Stimulated activated naive CD8-positive, alpha-beta T cell treated with anti-CD3 and anti-CD28 coated beads, Interleukin-15, amount 100 ng/mL, for 72 hours (primary cell): ENCODE measurements at regions not wholly inside any gene's neighbourhood (a gene's known extent, or its start where the extent isn't known, plus 50 kb on each side); places are given as distances from the start of the nearest gene placed in this dataset.
"Not testable (repeated sequence)": the region's sequence is repeated elsewhere in the genome, so short reads cannot be mapped to it uniquely, and the experiment has no call there.

ENCODE experiments used
- ATAC-seq: fragments of 150-1000 bp; cut with Tn5 transposase; 2 replicates; pipeline ENCODE4 v1.10.0; 2021; ENCODE audit warnings: mild to moderate bottlenecking, moderate library complexity
- DNase-seq, 2 donors: peaks; one replicate each; pipeline ENCODE4 v3.0.0; 2021 to 2022
- H3K27ac Mint-ChIP-seq, 2 donors: one replicate each; pipeline ENCODE4 v1.8.0; 2022; ENCODE audit warnings: mild to moderate bottlenecking in 2 of 2, mixed read lengths in 2 of 2, moderate library complexity in 2 of 2
- H3K27me3 Mint-ChIP-seq: one replicate; pipeline ENCODE4 v1.8.0; 2022; ENCODE audit warnings: mixed read lengths
- H3K4me1 Mint-ChIP-seq: one replicate; pipeline ENCODE4 v1.8.0; 2022; ENCODE audit warnings: mild to moderate bottlenecking, mixed read lengths
- H3K4me3 Mint-ChIP-seq, 2 donors: one replicate each; pipeline ENCODE4 v1.8.0; 2022; ENCODE audit warnings: mild to moderate bottlenecking in 2 of 2, mixed read lengths in 2 of 2, moderate library complexity in 1 of 2
- H3K9me3 Mint-ChIP-seq, 2 donors: one replicate each; pipeline ENCODE4 v1.8.0; 2022; ENCODE audit warnings: mixed read lengths in 2 of 2

DNA sequence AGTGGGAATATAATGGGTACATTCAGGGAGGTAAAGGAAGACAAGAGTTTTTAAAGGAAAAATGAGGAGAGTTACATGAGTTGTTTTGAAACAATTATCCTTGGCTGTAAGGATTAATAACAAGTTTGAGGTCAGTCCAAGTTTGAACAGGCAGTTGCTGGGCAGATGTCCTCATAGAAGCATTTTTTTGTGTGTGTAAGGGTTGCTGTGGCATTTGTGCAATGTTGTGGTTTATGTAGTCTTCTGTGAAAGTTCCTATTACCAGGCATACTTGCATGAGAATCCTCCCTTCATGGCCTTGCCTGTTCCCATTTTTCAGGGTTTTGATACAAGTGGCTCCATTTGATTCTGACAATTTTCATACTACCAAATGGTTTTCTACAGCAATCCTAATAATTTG is 400.2 kb downstream of the KCNA4 start:
- no peaks in the 10 kb centered on the region for H3K27me3 Mint-ChIP-seq
- peaks cover 4 to 7% of the 10 kb centered on the region in 2 donors for H3K9me3 Mint-ChIP-seq
- no peak overlapping the region for H3K27ac Mint-ChIP-seq
- no peaks in the 10 kb centered on the region for H3K4me1 Mint-ChIP-seq
- ATAC-seq (no peak), DNase-seq (no peak)
- no peak overlapping the region for H3K4me3 Mint-ChIP-seq

DNA sequence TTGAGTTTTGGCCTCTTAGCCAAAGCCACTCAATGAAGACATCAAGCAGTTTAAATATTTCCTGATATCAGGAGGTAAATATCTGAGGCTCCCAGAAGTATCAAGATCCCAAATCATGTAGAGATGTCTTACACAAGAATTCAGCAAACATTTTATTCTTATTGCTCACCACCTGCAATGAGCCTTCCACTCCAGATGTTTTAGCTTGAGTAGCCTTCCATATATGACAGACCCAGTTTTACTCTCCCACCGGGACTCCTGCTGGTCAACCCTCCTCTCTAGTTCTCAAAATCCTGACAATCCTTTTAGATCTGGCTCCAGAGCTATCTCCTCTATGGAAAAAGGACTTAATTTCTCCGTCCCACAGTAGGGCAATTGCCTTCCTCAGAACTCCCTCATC is 404.4 kb downstream of the KCNA4 start:
- Mint-ChIP-seq H3K27me3 (no peaks in the 10 kb centered on the region), H3K4me1 (no peaks in the 10 kb centered on the region), H3K9me3 (peaks cover 7 to 9% of the 10 kb centered on the region in 2 donors), H3K4me3 (no peak overlapping the region), H3K27ac (no peak overlapping the region)
- ATAC-seq (no peak), DNase-seq (no peak)

DNA sequence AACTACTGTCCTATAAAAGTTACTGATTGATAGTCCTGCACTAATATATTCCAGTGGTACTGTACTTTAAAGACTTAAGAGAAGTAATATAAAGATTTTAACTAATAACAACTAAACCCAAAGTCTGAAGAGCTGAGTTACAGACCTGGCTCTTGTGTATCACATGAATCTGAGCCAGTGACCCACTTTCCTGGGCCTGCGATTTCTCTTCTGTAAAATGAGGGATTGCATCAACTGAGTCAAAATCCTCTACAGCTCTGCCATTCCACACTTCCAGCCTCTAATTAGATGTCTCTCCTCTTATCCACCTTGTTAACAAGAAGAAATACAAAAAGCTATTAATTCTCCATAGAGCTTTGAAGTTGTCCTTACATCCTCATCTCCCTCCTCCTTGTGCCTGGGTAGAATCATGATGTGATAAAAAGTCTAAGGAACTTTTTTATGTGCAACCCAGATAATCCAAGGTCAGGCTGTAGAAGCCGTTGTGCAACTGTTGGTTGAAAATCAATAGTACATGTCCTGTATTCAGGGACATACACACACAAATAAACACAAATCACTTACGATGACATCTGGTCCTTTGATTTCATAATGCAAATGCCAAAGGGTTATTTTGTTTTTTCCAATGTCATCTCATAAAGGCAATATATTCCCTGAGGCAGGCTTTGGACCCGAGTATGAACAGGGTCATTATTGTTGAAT is 410.3 kb downstream of the KCNA4 start:
- Mint-ChIP-seq H3K9me3 (peaks cover 9 to 11% of the 10 kb centered on the region in 2 donors), H3K27me3 (no peaks in the 10 kb centered on the region), H3K4me3 (no peak overlapping the region), H3K4me1 (no peaks in the 10 kb centered on the region), H3K27ac (no peak overlapping the region)
- DNase-seq (no peak), ATAC-seq (no peak)

DNA sequence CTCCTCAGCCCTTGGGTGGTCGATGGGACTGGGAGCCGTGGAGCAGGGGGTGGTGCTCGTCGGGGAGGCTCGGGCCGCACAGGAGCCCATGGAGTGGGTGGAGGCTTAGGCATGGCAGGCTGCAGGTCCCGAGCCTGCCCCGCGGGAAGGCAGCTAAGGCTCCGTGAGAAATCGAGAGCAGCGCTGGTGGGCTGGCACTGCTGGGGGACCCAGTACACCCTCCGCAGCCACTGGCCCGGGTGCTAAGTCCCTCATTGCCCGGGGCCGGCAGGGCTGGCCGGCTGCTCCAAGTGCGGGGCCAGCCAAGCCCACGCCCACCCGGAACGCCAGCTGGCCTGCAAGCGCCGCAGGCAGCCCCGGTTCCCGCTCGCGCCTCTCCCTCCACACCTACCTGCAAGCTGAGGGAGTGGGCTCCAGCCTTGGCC is 416.7 kb downstream of the KCNA4 start:
- DNase-seq, H3K27ac Mint-ChIP-seq, H3K4me1 Mint-ChIP-seq, H3K4me3 Mint-ChIP-seq, ATAC-seq, H3K27me3 Mint-ChIP-seq: not testable (repeated sequence)
- H3K9me3 Mint-ChIP-seq = peaks cover 14 to 17% of the 10 kb centered on the region in 2 donors

DNA sequence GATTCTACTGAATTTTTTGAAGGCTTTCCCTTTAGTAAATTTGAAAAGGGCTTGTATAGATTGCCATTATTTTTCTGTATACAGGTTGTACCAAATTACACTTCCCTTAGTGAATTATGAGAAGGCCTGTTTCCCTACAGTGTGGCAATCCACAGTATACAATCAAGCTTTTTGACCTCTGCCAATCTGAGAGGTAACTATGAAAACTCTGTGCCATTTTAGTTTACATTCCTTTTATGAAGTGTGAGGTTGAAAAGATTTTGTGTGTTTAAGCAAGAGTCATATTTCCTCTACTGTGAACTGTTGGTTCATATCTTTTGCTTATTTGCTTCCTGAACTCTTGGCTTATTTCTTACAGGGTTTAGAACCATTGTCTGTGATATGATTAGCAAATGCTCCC is 432.5 kb downstream of the KCNA4 start:
- no peak for ATAC-seq
- H3K27me3 Mint-ChIP-seq = no peaks in the 10 kb centered on the region
- no peak overlapping the region for H3K4me3 Mint-ChIP-seq
- H3K27ac Mint-ChIP-seq = no peak overlapping the region
- peaks cover 4 to 10% of the 10 kb centered on the region in 2 donors for H3K9me3 Mint-ChIP-seq
- no peak for DNase-seq
- H3K4me1 Mint-ChIP-seq = no peaks in the 10 kb centered on the region

DNA sequence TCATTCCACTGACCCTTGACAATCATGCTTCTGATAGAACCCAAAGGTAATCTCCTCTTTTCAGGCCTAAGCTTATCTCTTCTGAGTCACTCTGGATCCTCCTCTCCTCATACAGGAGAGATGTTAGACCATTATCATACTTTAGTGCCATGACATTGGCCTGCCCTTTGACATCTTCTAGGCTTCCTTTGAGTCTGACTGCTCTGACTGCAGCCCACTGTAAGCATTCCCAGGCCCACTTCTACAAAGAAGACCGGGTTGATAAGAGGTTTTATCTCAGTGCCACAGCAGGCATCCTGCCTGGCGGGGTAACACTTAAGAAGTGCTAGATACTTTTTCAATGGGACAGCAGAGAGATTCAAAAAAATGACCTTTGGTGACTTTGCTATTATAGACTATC is 438.0 kb downstream of the KCNA4 start:
- peaks cover 13 to 14% of the 10 kb centered on the region in 2 donors for H3K9me3 Mint-ChIP-seq
- ATAC-seq (no peak), DNase-seq (no peak)
- no peak overlapping the region for H3K4me3 Mint-ChIP-seq
- H3K27me3 Mint-ChIP-seq = no peaks in the 10 kb centered on the region
- no peak overlapping the region for H3K27ac Mint-ChIP-seq
- no peaks in the 10 kb centered on the region for H3K4me1 Mint-ChIP-seq

DNA sequence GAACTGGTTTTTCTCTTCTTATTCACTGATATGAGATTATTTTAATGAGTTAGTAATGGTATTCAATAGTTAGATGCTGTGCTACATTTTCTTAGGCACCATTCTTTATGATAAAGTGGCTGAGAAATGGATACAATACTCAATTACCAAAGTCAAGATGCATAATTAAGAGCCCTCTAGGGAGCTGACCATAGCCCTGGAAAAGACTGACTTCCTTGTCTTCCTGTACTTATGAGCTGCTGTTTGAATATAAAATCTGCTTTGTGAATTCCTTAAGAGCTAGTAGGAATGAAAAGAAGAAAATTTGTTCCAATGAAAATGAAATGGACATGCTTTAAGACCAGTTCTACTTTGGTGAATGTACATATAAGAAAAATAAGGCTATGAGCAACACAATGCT is 452.3 kb downstream of the KCNA4 start:
- DNase-seq = no peak
- peaks cover 4 to 16% of the 10 kb centered on the region in 2 donors for H3K9me3 Mint-ChIP-seq
- H3K4me3 Mint-ChIP-seq = no peak overlapping the region
- ATAC-seq = no peak
- no peaks in the 10 kb centered on the region for H3K4me1 Mint-ChIP-seq
- H3K27me3 Mint-ChIP-seq = no peaks in the 10 kb centered on the region
- H3K27ac Mint-ChIP-seq = no peak overlapping the region

DNA sequence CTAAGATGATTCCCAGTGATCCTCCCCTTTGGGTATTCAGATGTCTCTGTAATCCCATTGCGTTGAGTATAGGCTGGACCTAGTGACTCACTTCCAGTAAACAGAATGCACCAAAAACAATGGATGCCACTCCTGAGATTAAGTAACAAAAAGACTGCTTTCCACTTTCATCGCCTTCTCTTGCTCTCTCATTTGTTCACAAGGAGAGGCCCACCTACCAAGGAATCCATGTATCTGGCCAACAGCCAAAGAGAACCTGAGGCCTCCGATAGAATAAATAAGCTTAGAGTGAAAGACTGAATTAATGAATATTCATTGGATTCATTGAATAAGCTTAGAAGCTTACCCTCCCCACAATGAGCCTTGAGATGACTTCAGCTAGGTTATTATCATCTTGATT is 454.6 kb downstream of the KCNA4 start:
- Mint-ChIP-seq H3K4me3 (no peak overlapping the region), H3K4me1 (no peaks in the 10 kb centered on the region), H3K27ac (no peak overlapping the region), H3K27me3 (no peaks in the 10 kb centered on the region), H3K9me3 (peaks cover 4 to 10% of the 10 kb centered on the region in 2 donors)
- no peak for DNase-seq
- no peak for ATAC-seq

DNA sequence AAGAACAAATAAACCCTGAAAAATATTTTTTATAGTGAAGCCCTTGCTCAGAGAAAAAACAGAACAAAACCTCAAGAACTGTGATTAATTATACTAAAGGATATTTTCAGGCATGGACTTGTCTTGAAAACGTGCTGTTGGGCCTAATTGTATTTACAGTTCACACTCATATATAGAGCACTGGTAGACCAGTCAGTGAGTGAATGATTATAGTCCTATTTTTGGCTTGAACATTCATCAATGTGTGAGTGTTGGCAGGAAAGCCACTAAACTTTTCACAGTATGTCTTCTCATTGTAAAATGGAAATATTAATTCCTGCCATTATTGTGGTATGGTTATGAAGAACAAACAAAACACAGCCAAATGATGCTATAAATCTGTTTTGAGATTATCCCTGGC is 462.8 kb downstream of the KCNA4 start:
- Mint-ChIP-seq H3K9me3 (peaks cover 6 to 12% of the 10 kb centered on the region in 2 donors), H3K4me1 (no peaks in the 10 kb centered on the region), H3K27ac (no peak overlapping the region), H3K27me3 (no peaks in the 10 kb centered on the region), H3K4me3 (no peak overlapping the region)
- ATAC-seq (no peak), DNase-seq (no peak)

DNA sequence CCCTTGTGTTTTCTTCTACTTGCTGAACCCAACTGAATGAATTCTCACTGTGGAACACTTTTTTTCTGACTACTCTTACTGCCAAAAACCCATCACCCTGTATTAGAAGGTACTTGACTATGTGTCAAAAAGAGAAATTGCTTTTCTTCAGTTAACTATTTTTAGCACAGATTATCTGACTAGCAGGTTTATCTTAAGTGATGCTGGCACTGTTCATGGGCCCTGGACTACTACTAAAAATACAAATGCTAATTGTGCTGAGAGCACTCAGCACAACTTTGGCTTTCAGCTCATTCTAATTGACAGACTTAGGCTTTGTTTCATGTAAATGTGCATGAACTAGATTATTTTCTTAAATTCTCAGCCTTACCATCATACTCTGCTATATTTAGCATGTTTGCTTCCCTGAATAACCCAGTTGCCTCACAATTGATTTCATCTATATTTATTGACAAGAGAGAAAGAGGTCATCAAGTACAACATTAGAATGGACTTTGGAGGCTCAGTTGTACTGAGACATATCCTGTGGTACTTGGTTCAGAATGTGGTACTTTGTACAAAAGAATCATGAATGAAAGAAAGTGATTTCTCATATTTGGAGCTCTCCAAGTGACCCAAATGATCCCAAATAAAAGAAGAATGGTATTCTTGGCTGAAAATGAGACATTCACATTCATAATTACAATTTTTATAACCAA is 478.3 kb downstream of the KCNA4 start:
- Mint-ChIP-seq H3K9me3 (peaks cover 0 to 7% of the 10 kb centered on the region in 2 donors), H3K27me3 (no peaks in the 10 kb centered on the region), H3K4me3 (no peak overlapping the region), H3K27ac (no peak overlapping the region), H3K4me1 (no peaks in the 10 kb centered on the region)
- no peak for DNase-seq
- no peak for ATAC-seq

DNA sequence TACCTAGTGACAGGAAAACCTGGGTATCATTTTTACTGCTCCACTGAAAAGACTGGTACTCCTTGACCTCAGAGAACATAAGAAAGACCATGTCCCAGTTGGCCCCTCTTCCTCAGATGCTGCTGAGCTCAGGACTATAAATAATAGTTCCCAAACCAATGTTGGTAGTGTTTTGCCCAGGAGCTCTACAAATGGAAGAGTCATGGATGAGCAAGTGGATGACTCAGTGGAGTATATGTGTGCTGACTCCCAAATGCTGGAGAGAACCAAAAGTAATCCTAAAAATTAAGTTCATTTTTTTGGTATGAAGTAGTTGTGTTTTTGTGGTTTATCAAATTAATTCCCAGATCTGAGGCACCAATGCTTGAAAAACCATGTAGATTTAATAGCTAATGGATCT is 482.0 kb downstream of the KCNA4 start:
- Mint-ChIP-seq H3K9me3 (peaks cover 0 to 7% of the 10 kb centered on the region in 2 donors), H3K4me1 (no peaks in the 10 kb centered on the region), H3K27me3 (no peaks in the 10 kb centered on the region), H3K4me3 (no peak overlapping the region), H3K27ac (no peak overlapping the region)
- ATAC-seq (no peak), DNase-seq (no peak)

DNA sequence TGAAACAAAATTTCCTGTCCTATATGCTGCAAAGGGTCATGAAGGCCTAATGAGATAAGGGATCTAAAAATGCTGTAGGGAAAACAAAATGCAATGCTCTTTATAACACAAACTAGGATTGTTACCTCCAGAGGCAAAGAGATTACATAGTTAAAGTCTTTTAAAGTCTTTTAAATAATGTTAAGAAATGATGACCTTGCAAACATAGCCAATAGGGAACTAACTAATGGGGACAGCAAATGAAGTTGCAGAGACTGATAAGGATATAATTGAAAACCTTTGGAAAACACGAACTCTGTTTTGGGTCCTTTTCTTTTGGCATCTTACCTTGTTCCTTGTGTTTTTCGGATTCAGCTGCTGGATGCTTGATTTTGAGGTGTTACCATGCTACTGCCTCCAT is 485.9 kb downstream of the KCNA4 start:
- no peaks in the 10 kb centered on the region for H3K4me1 Mint-ChIP-seq
- ATAC-seq = no peak
- peaks cover 0 to 8% of the 10 kb centered on the region in 2 donors for H3K9me3 Mint-ChIP-seq
- no peak for DNase-seq
- no peak overlapping the region for H3K4me3 Mint-ChIP-seq
- H3K27ac Mint-ChIP-seq = no peak overlapping the region
- no peaks in the 10 kb centered on the region for H3K27me3 Mint-ChIP-seq

DNA sequence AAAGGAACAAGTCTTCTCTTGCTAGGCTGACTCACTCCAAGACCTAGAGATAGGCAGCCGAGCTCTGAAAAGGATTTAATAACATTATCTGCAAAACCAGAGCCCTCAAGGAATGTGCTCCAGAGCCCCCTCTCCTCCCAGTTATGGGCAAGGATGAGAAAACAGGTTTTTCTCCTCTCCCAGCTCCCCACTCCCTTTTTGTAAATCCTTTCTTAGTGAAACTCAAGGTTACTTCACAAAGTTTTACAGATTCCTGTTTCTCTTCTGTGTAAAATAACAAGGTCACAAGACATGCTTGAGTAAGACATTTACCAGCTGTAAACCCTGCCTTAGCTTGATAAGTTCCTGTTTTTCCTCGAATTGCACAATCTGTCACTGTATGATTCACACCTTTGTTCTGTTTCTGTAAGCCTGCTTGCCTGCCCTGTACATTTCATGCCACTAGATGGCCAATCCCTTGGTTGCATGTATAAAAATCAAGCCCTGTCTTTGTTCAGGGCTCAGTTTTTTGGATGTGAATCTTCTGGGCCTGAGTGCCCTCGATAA is 489.4 kb downstream of the KCNA4 start:
- no peak overlapping the region for H3K27ac Mint-ChIP-seq
- no peaks in the 10 kb centered on the region for H3K4me1 Mint-ChIP-seq
- H3K9me3 Mint-ChIP-seq = peaks cover 0 to 8% of the 10 kb centered on the region in 2 donors
- ATAC-seq = no peak
- H3K27me3 Mint-ChIP-seq = no peaks in the 10 kb centered on the region
- H3K4me3 Mint-ChIP-seq = no peak overlapping the region
- no peak for DNase-seq

DNA sequence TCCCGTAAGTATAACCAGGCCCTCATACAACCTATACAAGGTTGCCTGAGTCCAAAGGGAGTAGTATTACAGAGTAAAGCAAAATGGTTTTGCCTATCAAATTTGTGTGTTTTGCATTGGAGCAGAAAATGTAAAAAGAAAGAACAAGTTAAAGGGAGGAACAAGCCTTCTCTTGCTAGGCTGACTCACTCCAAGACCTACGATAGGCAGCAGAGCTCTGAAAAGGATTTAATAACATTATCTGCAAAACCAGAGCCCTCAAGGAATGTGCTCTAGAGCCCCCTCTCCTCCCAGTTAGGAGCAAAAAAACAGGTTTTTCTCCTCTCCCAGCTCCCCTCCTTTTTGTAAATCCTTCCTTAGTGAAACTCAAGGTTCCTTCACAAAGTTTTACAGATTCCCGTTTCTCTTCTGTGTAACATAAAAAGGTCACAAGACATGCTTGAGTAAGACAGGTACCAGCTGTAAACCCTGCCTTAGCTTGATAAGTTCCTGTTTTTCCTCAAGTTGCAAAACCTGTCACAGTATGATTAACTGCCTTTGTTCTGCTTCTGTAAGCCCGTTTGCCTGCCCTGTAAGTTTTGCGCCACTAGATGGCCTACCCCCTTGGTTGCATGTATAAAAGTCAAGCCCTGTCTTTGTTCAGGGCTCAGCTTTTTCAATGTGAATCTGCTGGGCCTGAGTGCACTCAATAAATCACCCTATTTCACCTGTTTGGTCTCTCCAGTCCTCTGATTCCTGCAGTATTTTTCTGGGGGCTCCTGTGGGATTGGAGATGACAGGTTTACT is 498.2 kb downstream of the KCNA4 start:
- Mint-ChIP-seq H3K27me3 (no peaks in the 10 kb centered on the region), H3K4me1 (no peaks in the 10 kb centered on the region), H3K27ac (no peak overlapping the region), H3K9me3 (peaks cover 22 to 38% of the 10 kb centered on the region in 2 donors), H3K4me3 (no peak overlapping the region)
- DNase-seq (no peak), ATAC-seq (no peak)

DNA sequence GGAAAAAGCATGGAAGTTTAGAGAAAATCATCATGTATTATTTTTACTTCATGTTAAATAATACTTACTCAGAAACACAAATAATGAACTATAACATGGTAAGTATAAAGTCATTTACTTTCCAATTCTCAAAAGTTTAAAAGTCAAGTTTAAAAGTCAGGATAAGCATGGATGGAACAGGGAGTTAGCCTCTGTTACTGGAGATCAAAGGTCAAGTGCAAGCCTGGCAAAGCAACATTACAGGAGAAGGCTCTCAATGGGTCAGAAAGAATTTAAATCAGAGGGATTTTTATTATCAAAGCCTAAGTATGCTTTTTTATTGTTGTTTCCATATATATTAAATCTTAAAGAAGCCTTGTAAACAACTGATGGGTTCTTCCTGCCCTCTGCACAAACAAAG is 505.4 kb downstream of the KCNA4 start:
- Mint-ChIP-seq H3K27ac (no peak overlapping the region), H3K4me1 (no peaks in the 10 kb centered on the region), H3K9me3 (peaks cover 5 to 7% of the 10 kb centered on the region in 2 donors), H3K27me3 (no peaks in the 10 kb centered on the region), H3K4me3 (no peak overlapping the region)
- DNase-seq = no peak
- ATAC-seq = no peak

DNA sequence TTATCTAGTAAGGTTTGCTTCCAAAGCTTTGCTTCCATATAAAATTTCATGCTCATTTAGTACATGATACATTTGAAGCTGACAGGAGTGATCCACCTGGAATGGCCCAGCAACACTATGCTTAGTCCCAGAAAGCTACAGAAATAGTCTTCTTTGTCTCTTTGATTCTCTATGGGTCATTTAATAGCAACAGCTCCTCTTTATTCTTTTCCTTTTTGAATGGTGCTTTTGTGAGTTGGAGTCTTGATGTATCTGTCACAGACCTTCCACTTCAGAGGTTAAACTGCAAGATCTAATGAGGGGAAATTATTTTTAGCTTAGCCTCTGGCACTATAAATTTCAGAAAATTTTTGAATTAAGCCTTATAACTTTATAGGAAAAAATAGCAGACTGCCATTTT is 509.5 kb downstream of the KCNA4 start:
- no peak overlapping the region for H3K4me3 Mint-ChIP-seq
- no peak overlapping the region for H3K27ac Mint-ChIP-seq
- no peaks in the 10 kb centered on the region for H3K4me1 Mint-ChIP-seq
- no peak for ATAC-seq
- peaks cover 0 to 9% of the 10 kb centered on the region in 2 donors for H3K9me3 Mint-ChIP-seq
- no peak for DNase-seq
- H3K27me3 Mint-ChIP-seq = no peaks in the 10 kb centered on the region
